HepG2 (cell line): ENCODE measurements at regions not wholly inside any gene's neighbourhood (a gene's known extent, or its start where the extent isn't known, plus 50 kb on each side); places are given as distances from the start of the nearest gene placed in this dataset.

Source experiments
- ATAC-seq: fragments of 200-7000 bp; cut with Tn5 transposase; 3 replicates; pipeline ENCODE4 v1.9.1; 2020; ENCODE audit warnings: mild to moderate bottlenecking, moderate library complexity
- BruUV-seq: library from RNA; stranded (reverse); fragments of 400-500 nt; replicated peaks from 2 replicates; lab custom pipeline; 2021; lab: Mats Ljungman, UMichigan
- CTCF ChIA-PET: fragments of 300-600 bp; formaldehyde crosslinking; extraction: SDS; loops from one replicate; lab custom pipeline; 2021; ENCODE audit warnings: low total read pairs, inconsistent platforms, low intra/inter-chr PET ratio; lab: Yijun Ruan, JAX
- POLR2A ChIA-PET: fragments of 350-600 bp; sonication (Branson Sonifier 250); formaldehyde crosslinking; loops from one replicate; lab custom pipeline; 2020; ENCODE audit warnings: antibody characterized with exemption, inconsistent platforms; lab: Yijun Ruan, JAX
- DNase-seq: peaks from one replicate; pipeline ENCODE4 v3.0.0-alpha.2; 2015; ENCODE audit warnings: low spot score
- FAIRE-seq: peaks from 3 replicates; lab custom pipeline; 2011; peaks lifted over from hg19 to GRCh38; lab: Jason Lieb, UNC
- H2AFZ ChIP-seq: one replicate; pipeline ENCODE4 v1.6.1; 2011; ENCODE audit warnings: low read length, inconsistent platforms
- H3K27ac ChIP-seq: fragments of 300-600 bp; 3 replicates; pipeline ENCODE4 v1.8.0; 2011; ENCODE audit warnings: mixed run types, mild to moderate bottlenecking, mixed read lengths, low read length, inconsistent platforms; ENCODE audit not compliant: insufficient read depth; ENCODE audit errors: extremely low read length
- H3K27me3 ChIP-seq, 2 experiments: fragments of 200-600 bp in 1 of 2; 2 replicates in 1 of 2; 3 replicates in 1 of 2; pipeline versions ENCODE4 v1.6.0 to v1.8.0; 2011; ENCODE audit warnings: low read length in 2 of 2, mild to moderate bottlenecking in 2 of 2, moderate library complexity in 2 of 2, inconsistent platforms in 1 of 2; ENCODE audit not compliant: insufficient read depth in 2 of 2, control insufficient read depth in 1 of 2
- H3K36me3 ChIP-seq, 2 experiments: fragments of 200-600 bp in 1 of 2; replicated peaks in 1 of 2; 2 replicates in 1 of 2; 3 replicates in 1 of 2; pipeline versions ENCODE4 v1.5.1 to v1.8.0; 2011; ENCODE audit warnings: low read length in 2 of 2, inconsistent platforms in 1 of 2; ENCODE audit not compliant: insufficient read depth in 2 of 2, control insufficient read depth in 1 of 2
- H3K4me1 ChIP-seq: 2 replicates; pipeline ENCODE4 v1.5.1; 2012; ENCODE audit warnings: low read length, inconsistent platforms; ENCODE audit not compliant: insufficient read depth
- H3K4me2 ChIP-seq: 2 replicates; pipeline ENCODE4 v1.6.0; 2011; ENCODE audit warnings: low read depth, low read length, inconsistent platforms
- H3K4me3 ChIP-seq, 3 experiments: fragments of 200-600 bp in 1 of 3; sonication (generic), shearing (Covaris generic) in 1 of 3; replicated peaks in 1 of 3; 2 replicates each; pipeline ENCODE4 v1.5.1; 2011 to 2016; ENCODE audit warnings: low read length in 3 of 3, inconsistent platforms in 2 of 3, low read depth in 2 of 3, mild to moderate bottlenecking in 2 of 3, control low read depth in 1 of 3, mixed read lengths in 1 of 3; ENCODE audit not compliant: insufficient read depth in 1 of 3
- H3K79me2 ChIP-seq: one replicate; pipeline ENCODE4 v1.6.1; 2011; ENCODE audit warnings: low read length, inconsistent platforms; ENCODE audit not compliant: insufficient read depth
- H3K9ac ChIP-seq: 2 replicates; pipeline ENCODE4 v1.6.0; 2011; ENCODE audit warnings: mild to moderate bottlenecking, low read depth, low read length, inconsistent platforms; ENCODE audit not compliant: insufficient read depth
- H3K9me3 ChIP-seq: 2 replicates; pipeline ENCODE4 v1.5.1; 2012; ENCODE audit warnings: mild to moderate bottlenecking, low read length
- H4K20me1 ChIP-seq: 2 replicates; pipeline ENCODE4 v1.6.0; 2011; ENCODE audit warnings: inconsistent platforms, mild to moderate bottlenecking, low read length, moderate library complexity; ENCODE audit not compliant: insufficient read depth
- ATF7-NPFF ChIP-seq: sonication (generic); formaldehyde crosslinking; IDR thresholded peaks from 2 replicates; pipeline ENCODE4 v1.8.1; 2023; ENCODE audit warnings: mild to moderate bottlenecking, low read depth, missing genetic modification reagents, moderate library complexity
- FOXO1 ChIP-seq: sonication (generic); formaldehyde crosslinking; IDR thresholded peaks from 2 replicates; pipeline ENCODE4 v1.4.0; 2020; ENCODE audit warnings: missing genetic modification reagents
- HNF4A ChIP-seq: sonication (generic); formaldehyde crosslinking; IDR thresholded peaks from 2 replicates; pipeline ENCODE4 v1.4.0; 2020; ENCODE audit warnings: missing genetic modification reagents
- NFATC3 ChIP-seq: sonication (generic); formaldehyde crosslinking; IDR thresholded peaks from 2 replicates; pipeline ENCODE4 v1.5.1; 2020; ENCODE audit warnings: mild to moderate bottlenecking, missing genetic modification reagents
- SAP130 ChIP-seq: IDR thresholded peaks from 2 replicates; pipeline ENCODE4 v1.6.1; 2016; ENCODE audit warnings: low read depth
- SMYD3 ChIP-seq: sonication (generic); formaldehyde crosslinking; IDR thresholded peaks from 2 replicates; pipeline ENCODE4 v1.8.1; 2023; ENCODE audit warnings: mild to moderate bottlenecking, missing genetic modification reagents
- XBP1 ChIP-seq: sonication (generic); formaldehyde crosslinking; IDR thresholded peaks from 2 replicates; pipeline ENCODE4 v1.5.0; 2020; ENCODE audit warnings: missing genetic modification reagents
- ZC3H13 ChIP-seq: sonication (generic); formaldehyde crosslinking; IDR thresholded peaks from 2 replicates; pipeline ENCODE4 v1.8.1; 2023; ENCODE audit warnings: mild to moderate bottlenecking, missing genetic modification reagents, moderate library complexity
- ZNF160 ChIP-seq: sonication (generic); formaldehyde crosslinking; IDR thresholded peaks from 2 replicates; pipeline ENCODE4 v1.8.0; 2022; ENCODE audit warnings: mild to moderate bottlenecking, inconsistent platforms, missing genetic modification reagents
- ZNF354B ChIP-seq: sonication (generic); formaldehyde crosslinking; IDR thresholded peaks from 2 replicates; pipeline ENCODE4 v1.8.0; 2022; ENCODE audit warnings: mild to moderate bottlenecking, missing genetic modification reagents
- ZNF383 ChIP-seq: sonication (generic); formaldehyde crosslinking; IDR thresholded peaks from 2 replicates; pipeline ENCODE4 v1.4.0; 2020; ENCODE audit warnings: missing genetic modification reagents, mild to moderate bottlenecking, borderline replicate concordance
- ZNF761 ChIP-seq: sonication (generic); formaldehyde crosslinking; conservative IDR thresholded peaks from 2 replicates; pipeline ENCODE4 v1.4.0; 2020; ENCODE audit warnings: mild to moderate bottlenecking, missing genetic modification reagents
- ZNF780A ChIP-seq: sonication (generic); formaldehyde crosslinking; IDR thresholded peaks from 2 replicates; pipeline ENCODE4 v1.8.0; 2022; ENCODE audit warnings: mild to moderate bottlenecking, missing genetic modification reagents, moderate library complexity
- WGBS: methylation state at CpG from one replicate; pipeline ENCODE4 v1.1.6; 2017; ENCODE audit warnings: low lambda C conversion rate; 5-methylcytosine and 5-hydroxymethylcytosine counted together
- in situ Hi-C: cut with HindIII; loops from 2 replicates; pipeline ENCODE4 v1.10.0; 2017; ENCODE audit warnings: low pct_unique_long_range_greater_than_20kb; ENCODE audit not compliant: extremely low pct_ligation_motif_present
- intact Hi-C: fragments of 100-400 bp; cut with micrococcal nuclease; formaldehyde crosslinking; loops from one replicate; pipeline ENCODE4 v1.10.0; 2022; ENCODE audit not compliant: unreplicated experiment
- TF ChIP-seq, protein P1 (sequence below): sonication (generic); formaldehyde crosslinking; IDR thresholded peaks from 2 replicates; pipeline ENCODE4 v1.8.0; 2023; ENCODE audit warnings: mild to moderate bottlenecking, missing genetic modification reagents
- TF ChIP-seq, protein P2 (sequence below): sonication (generic); formaldehyde crosslinking; IDR thresholded peaks from 2 replicates; pipeline ENCODE4 v1.5.1; 2020; ENCODE audit warnings: missing genetic modification reagents, mild to moderate bottlenecking, borderline replicate concordance
- TF ChIP-seq, protein P3 (sequence below): sonication (generic); formaldehyde crosslinking; IDR thresholded peaks from 2 replicates; pipeline ENCODE4 v1.8.0; 2022; ENCODE audit warnings: low read depth, missing genetic modification reagents
- TF ChIP-seq, protein P4 (sequence below): sonication (generic); formaldehyde crosslinking; IDR thresholded peaks from 2 replicates; pipeline ENCODE4 v1.4.0; 2020; ENCODE audit warnings: missing genetic modification reagents, borderline replicate concordance
- TF ChIP-seq, protein P5 (sequence below): sonication (generic); formaldehyde crosslinking; IDR thresholded peaks from 2 replicates; pipeline ENCODE4 v1.4.0; 2020; ENCODE audit warnings: missing genetic modification reagents, mild to moderate bottlenecking, borderline replicate concordance

DNA sequence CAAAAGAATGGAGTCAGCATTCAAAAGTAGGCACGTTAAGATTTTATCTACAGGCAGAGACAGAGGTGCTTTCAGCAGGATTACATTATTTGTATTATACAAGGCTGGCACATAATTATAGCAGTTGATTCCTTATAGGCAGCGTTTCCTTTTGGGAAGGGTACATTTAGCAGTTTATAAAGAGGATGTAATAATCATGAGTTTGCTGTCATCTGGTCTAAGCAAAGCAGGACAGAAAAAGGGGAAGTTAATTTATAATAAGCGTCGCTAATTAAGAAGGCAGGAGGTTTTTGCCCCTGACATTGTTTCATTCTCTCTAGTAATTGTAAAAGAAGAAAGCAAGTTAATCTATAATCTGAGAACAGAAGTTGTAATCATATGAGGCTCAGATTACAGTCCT is 259.9 kb upstream of the MDGA2 start:
- BruUV-seq, result no TSS peak
- Histone ChIP-seq H3K9me3 (no peaks in the 10 kb centered on the region; the same call in 1 of the 2 replicates), H2AFZ (no peak overlapping the region), H3K4me1 (no peaks in the 10 kb centered on the region), H3K4me3 (no peak overlapping the region), H3K27ac (no peak overlapping the region), H3K36me3 (no peaks in the 10 kb centered on the region), H3K9ac (no peak overlapping the region), H3K79me2 (no peaks in the 10 kb centered on the region), H3K4me2 (no peak overlapping the region), H3K27me3 (no peaks in the 10 kb centered on the region), H4K20me1 (no peaks in the 10 kb centered on the region)
- WGBS, result 2% methylated on average over 4 of the region's 4 CpGs
- intact Hi-C loops (no loop called here), in situ Hi-C loops (no loop called here)
- ChIA-PET POLR2A (no interaction called here), CTCF (no interaction called here)
- no peak for ATAC-seq
- no peak for FAIRE-seq
- no peak for DNase-seq
- TF ChIP-seq ZNF354B (CRISPR knock-in tag) (no peak), ZC3H13 (CRISPR knock-in tag) (no peak), ZNF160 (CRISPR knock-in tag) (no peak), HNF4A (CRISPR knock-in tag) (no peak), XBP1 (CRISPR knock-in tag) (no peak), NFATC3 (CRISPR knock-in tag) (no peak), FOXO1 (CRISPR knock-in tag) (no peak), ATF7-NPFF (CRISPR knock-in tag) (no peak), ZNF383 (no peak), SAP130 (CRISPR knock-in tag) (no peak), SMYD3 (CRISPR knock-in tag) (no peak), ZNF780A (CRISPR knock-in tag) (no peak), ZNF761 (CRISPR knock-in tag) (no peak)
- TF ChIP-seq, protein P1, sequence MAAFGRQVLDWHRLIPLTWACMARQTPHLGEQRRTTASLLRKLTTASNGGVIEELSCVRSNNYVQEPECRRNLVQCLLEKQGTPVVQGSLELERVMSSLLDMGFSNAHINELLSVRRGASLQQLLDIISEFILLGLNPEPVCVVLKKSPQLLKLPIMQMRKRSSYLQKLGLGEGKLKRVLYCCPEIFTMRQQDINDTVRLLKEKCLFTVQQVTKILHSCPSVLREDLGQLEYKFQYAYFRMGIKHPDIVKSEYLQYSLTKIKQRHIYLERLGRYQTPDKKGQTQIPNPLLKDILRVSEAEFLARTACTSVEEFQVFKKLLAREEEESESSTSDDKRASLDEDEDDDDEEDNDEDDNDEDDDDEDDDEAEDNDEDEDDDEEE, result no peak
- TF ChIP-seq, protein P2, sequence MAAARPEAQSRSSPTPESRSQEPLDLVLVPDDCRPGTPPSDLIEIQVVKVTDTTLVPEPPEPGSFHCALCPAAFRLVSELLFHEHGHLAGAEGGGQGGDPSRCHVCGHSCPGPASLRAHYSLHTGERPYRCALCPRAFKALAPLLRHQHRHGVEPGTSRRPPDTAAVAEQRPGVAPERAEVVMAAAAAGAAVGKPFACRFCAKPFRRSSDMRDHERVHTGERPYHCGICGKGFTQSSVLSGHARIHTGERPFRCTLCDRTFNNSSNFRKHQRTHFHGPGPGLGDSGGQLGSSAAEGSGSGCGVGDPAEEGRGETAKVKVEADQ (CRISPR knock-in tag), result no peak
- TF ChIP-seq, protein P3, sequence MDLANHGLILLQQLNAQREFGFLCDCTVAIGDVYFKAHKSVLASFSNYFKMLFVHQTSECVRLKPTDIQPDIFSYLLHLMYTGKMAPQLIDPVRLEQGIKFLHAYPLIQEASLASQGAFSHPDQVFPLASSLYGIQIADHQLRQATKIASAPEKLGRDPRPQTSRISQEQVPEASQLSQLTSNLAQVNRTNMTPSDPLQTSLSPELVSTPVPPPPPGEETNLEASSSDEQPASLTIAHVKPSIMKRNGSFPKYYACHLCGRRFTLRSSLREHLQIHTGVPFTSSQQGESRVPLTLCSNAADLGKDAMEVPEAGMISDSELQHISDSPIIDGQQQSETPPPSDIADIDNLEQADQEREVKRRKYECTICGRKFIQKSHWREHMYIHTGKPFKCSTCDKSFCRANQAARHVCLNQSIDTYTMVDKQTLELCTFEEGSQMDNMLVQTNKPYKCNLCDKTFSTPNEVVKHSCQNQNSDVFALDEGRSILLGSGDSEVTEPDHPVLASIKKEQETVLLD (CRISPR knock-in tag), result no peak
- TF ChIP-seq, protein P4, sequence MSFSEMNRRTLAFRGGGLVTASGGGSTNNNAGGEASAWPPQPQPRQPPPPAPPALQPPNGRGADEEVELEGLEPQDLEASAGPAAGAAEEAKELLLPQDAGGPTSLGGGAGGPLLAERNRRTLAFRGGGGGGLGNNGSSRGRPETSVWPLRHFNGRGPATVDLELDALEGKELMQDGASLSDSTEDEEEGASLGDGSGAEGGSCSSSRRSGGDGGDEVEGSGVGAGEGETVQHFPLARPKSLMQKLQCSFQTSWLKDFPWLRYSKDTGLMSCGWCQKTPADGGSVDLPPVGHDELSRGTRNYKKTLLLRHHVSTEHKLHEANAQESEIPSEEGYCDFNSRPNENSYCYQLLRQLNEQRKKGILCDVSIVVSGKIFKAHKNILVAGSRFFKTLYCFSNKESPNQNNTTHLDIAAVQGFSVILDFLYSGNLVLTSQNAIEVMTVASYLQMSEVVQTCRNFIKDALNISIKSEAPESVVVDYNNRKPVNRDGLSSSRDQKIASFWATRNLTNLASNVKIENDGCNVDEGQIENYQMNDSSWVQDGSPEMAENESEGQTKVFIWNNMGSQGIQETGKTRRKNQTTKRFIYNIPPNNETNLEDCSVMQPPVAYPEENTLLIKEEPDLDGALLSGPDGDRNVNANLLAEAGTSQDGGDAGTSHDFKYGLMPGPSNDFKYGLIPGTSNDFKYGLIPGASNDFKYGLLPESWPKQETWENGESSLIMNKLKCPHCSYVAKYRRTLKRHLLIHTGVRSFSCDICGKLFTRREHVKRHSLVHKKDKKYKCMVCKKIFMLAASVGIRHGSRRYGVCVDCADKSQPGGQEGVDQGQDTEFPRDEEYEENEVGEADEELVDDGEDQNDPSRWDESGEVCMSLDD (CRISPR knock-in tag), result no peak
- TF ChIP-seq, protein P5, sequence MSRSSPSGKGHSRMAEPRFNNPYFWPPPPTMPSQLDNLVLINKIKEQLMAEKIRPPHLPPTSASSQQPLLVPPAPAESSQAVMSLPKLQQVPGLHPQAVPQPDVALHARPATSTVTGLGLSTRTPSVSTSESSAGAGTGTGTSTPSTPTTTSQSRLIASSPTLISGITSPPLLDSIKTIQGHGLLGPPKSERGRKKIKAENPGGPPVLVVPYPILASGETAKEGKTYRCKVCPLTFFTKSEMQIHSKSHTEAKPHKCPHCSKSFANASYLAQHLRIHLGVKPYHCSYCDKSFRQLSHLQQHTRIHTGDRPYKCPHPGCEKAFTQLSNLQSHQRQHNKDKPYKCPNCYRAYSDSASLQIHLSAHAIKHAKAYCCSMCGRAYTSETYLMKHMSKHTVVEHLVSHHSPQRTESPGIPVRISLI (CRISPR knock-in tag), result no peak
